ENCODE measurements at regions not wholly inside any gene's neighbourhood (a gene's known extent, or its start where the extent isn't known, plus 50 kb on each side); places are given as distances from the start of the nearest gene placed in this dataset.
"Not testable (repeated sequence)": the region's sequence is repeated elsewhere in the genome, so short reads cannot be mapped to it uniquely, and the experiment has no call there.

GRCh38 chr19:28359431-28360414 is 853.2 kb downstream of the UQCRFS1 start:
- DNase-seq (ENCODE audit: extremely low read depth, low read depth): no peak

GRCh38 chr19:28358633-28359032 is 854.3 kb downstream of the UQCRFS1 start:
- no peak for DNase-seq (ENCODE audit: extremely low read depth, low read depth)

- DNase-seq (ENCODE audit: extremely low read depth, low read depth): no peak
These were observed 861.2 kb downstream of the UQCRFS1 start for GRCh38 chr19:28351761-28352160.

- not testable (repeated sequence) for DNase-seq (ENCODE audit: extremely low read depth, low read depth)
These were observed 861.6 kb downstream of the UQCRFS1 start for GRCh38 chr19:28351321-28351720.

- DNase-seq (ENCODE audit: extremely low read depth, low read depth): no peak
These were observed 862.3 kb downstream of the UQCRFS1 start for GRCh38 chr19:28350673-28351072.

- DNase-seq (ENCODE audit: extremely low read depth, low read depth): no peak
These were observed 862.9 kb downstream of the UQCRFS1 start for GRCh38 chr19:28350037-28350436.

GRCh38 chr19:28349604-28350003 is 863.3 kb downstream of the UQCRFS1 start:
- DNase-seq (ENCODE audit: extremely low read depth, low read depth): no peak

- no peak for DNase-seq (ENCODE audit: extremely low read depth, low read depth)
These were observed 867.1 kb downstream of the UQCRFS1 start for GRCh38 chr19:28345811-28346210.

- DNase-seq (ENCODE audit: extremely low read depth, low read depth): no peak
These were observed 871.1 kb downstream of the UQCRFS1 start for GRCh38 chr19:28341810-28342350.

GRCh38 chr19:28334419-28334818 is 878.5 kb downstream of the UQCRFS1 start:
- no peak for DNase-seq (ENCODE audit: extremely low read depth, low read depth)

GRCh38 chr19:28333909-28334308 is 879.0 kb downstream of the UQCRFS1 start:
- no peak for DNase-seq (ENCODE audit: extremely low read depth, low read depth)

- DNase-seq (ENCODE audit: extremely low read depth, low read depth): no peak
These were observed 880.1 kb downstream of the UQCRFS1 start for GRCh38 chr19:28332886-28333285.

GRCh38 chr19:28332351-28332750 is 880.6 kb downstream of the UQCRFS1 start:
- DNase-seq (ENCODE audit: extremely low read depth, low read depth): no peak

- DNase-seq (ENCODE audit: extremely low read depth, low read depth): no peak
These were observed 881.4 kb downstream of the UQCRFS1 start for GRCh38 chr19:28331596-28331995.

- no peak for DNase-seq (ENCODE audit: extremely low read depth, low read depth)
These were observed 882.1 kb downstream of the UQCRFS1 start for GRCh38 chr19:28330831-28331230.

- no peak for DNase-seq (ENCODE audit: extremely low read depth, low read depth)
These were observed 883.5 kb downstream of the UQCRFS1 start for GRCh38 chr19:28329429-28329828.

GRCh38 chr19:28327905-28328304 is 885.0 kb downstream of the UQCRFS1 start:
- DNase-seq (ENCODE audit: extremely low read depth, low read depth): no peak

GRCh38 chr19:28326746-28327145 is 886.2 kb downstream of the UQCRFS1 start:
- DNase-seq (ENCODE audit: extremely low read depth, low read depth): no peak

- no peak for DNase-seq (ENCODE audit: extremely low read depth, low read depth)
These were observed 888.5 kb downstream of the UQCRFS1 start for GRCh38 chr19:28324275-28325060.

- no peak for DNase-seq (ENCODE audit: extremely low read depth, low read depth)
These were observed 890.0 kb downstream of the UQCRFS1 start for GRCh38 chr19:28322945-28323344.

- no peak for DNase-seq (ENCODE audit: extremely low read depth, low read depth)
These were observed 890.5 kb downstream of the UQCRFS1 start for GRCh38 chr19:28322491-28322890.
